Endothelial cell of umbilical vein (primary cell): ENCODE measurements at regions not wholly inside any gene's neighbourhood (a gene's known extent, or its start where the extent isn't known, plus 50 kb on each side); places are given as distances from the start of the nearest gene placed in this dataset.
A peak's percentile ranks its signal among the peaks of the same experiment; 100 is the strongest.

Experiments used
- BruUV-seq: library from RNA; stranded (reverse); fragments of 400-500 nt; replicated peaks from 2 replicates; lab custom pipeline; 2021; lab: Mats Ljungman, UMichigan
- CTCF ChIA-PET: fragments of 300-600, 350-600 bp; sonication (Branson Sonifier 250); formaldehyde crosslinking; loops from one replicate; lab custom pipeline; 2021; ENCODE audit warnings: antibody characterized with exemption, inconsistent platforms; lab: Charles Lee
- POLR2A ChIA-PET: fragments of 300-600, 350-600 bp; sonication (Branson Sonifier 250); formaldehyde crosslinking; loops from one replicate; lab custom pipeline; 2021; ENCODE audit warnings: antibody characterized with exemption, inconsistent platforms; lab: Charles Lee
- DNase-seq: peaks from one replicate; pipeline ENCODE4 v3.0.0-alpha.2; 2011; ENCODE audit warnings: low read depth, low spot score
- FAIRE-seq: peaks from 2 replicates; lab custom pipeline; 2011; peaks lifted over from hg19 to GRCh38; lab: Jason Lieb, UNC
- H2AFZ ChIP-seq: 2 replicates; pipeline ENCODE4 v1.6.0; 2012; ENCODE audit warnings: low read depth, low read length, control low read depth, inconsistent platforms
- H3K27ac ChIP-seq: 2 replicates; pipeline ENCODE4 v1.5.1; 2011; ENCODE audit warnings: low read depth, mild to moderate bottlenecking, control low read depth, low read length, moderate library complexity; ENCODE audit not compliant: insufficient read depth
- H3K27me3 ChIP-seq, 2 experiments: 2 replicates each; pipeline versions ENCODE4 v1.6.0 to v1.6.1; 2011; ENCODE audit warnings: low read length in 2 of 2, mixed read lengths in 1 of 2; ENCODE audit not compliant: control insufficient read depth in 2 of 2, insufficient read depth in 2 of 2
- H3K36me3 ChIP-seq, 2 experiments: 2 replicates in 1 of 2; 3 replicates in 1 of 2; pipeline ENCODE4 v1.5.1; 2011; ENCODE audit warnings: low read length in 2 of 2, mild to moderate bottlenecking in 1 of 2, moderate library complexity in 1 of 2; ENCODE audit not compliant: control insufficient read depth in 2 of 2, insufficient read depth in 2 of 2; ENCODE audit errors: extremely low read depth in 1 of 2
- H3K4me1 ChIP-seq: 3 replicates; pipeline ENCODE4 v1.5.1; 2011; ENCODE audit warnings: mild to moderate bottlenecking, low read length; ENCODE audit not compliant: control insufficient read depth, insufficient read depth; ENCODE audit errors: extremely low read depth
- H3K4me2 ChIP-seq: 2 replicates; pipeline ENCODE4 v1.6.1; 2011; ENCODE audit warnings: low read length, control low read depth, mixed read lengths; ENCODE audit not compliant: insufficient read depth
- H3K4me3 ChIP-seq, 3 experiments: fragments of 200-600 bp in 1 of 3; sonication (generic), shearing (Covaris generic) in 1 of 3; replicated peaks in 1 of 3; 2 replicates each; pipeline ENCODE4 v1.5.1; 2011 to 2016; ENCODE audit warnings: control low read depth in 3 of 3, low read length in 3 of 3, mild to moderate bottlenecking in 2 of 3, inconsistent platforms in 1 of 3, low read depth in 1 of 3, moderate library complexity in 1 of 3; ENCODE audit not compliant: insufficient read depth in 1 of 3
- H3K79me2 ChIP-seq: 2 replicates; pipeline ENCODE4 v1.6.0; 2012; ENCODE audit warnings: low read length, inconsistent platforms; ENCODE audit not compliant: control insufficient read depth, insufficient read depth
- H3K9ac ChIP-seq: replicated peaks from 2 replicates; pipeline ENCODE3; 2011; ENCODE audit warnings: low read length, control low read depth; ENCODE audit not compliant: insufficient read depth; ENCODE audit errors: extremely low read depth
- H3K9me1 ChIP-seq: replicated peaks from 3 replicates; pipeline ENCODE4 v1.6.0; 2011; ENCODE audit warnings: mild to moderate bottlenecking, low read length; ENCODE audit not compliant: control insufficient read depth, insufficient read depth; ENCODE audit errors: extremely low read depth
- H3K9me3 ChIP-seq: replicated peaks from 2 replicates; pipeline ENCODE4 v1.5.1; 2012; ENCODE audit warnings: low read length, inconsistent platforms; ENCODE audit not compliant: control insufficient read depth, insufficient read depth
- H4K20me1 ChIP-seq: replicated peaks from 2 replicates; pipeline ENCODE3; 2011; ENCODE audit warnings: mild to moderate bottlenecking, low read length; ENCODE audit not compliant: control insufficient read depth, insufficient read depth; ENCODE audit errors: extremely low read depth
- EZH2 ChIP-seq: IDR thresholded peaks from 2 replicates; pipeline ENCODE4 v1.6.1; 2012; ENCODE audit warnings: borderline replicate concordance, low read depth, mild to moderate bottlenecking, moderate library complexity, low read length, inconsistent platforms; ENCODE audit not compliant: severe bottlenecking
- FOS ChIP-seq: IDR thresholded peaks from 2 replicates; pipeline ENCODE4 v1.6.1; 2011; ENCODE audit warnings: mild to moderate bottlenecking, low read length, moderate library complexity, borderline replicate concordance; ENCODE audit not compliant: insufficient read depth
- GATA2 ChIP-seq: IDR thresholded peaks from 2 replicates; pipeline ENCODE4 v1.7.0; 2011; ENCODE audit warnings: low read depth, mild to moderate bottlenecking, moderate library complexity, mixed read lengths, low read length; ENCODE audit not compliant: insufficient read length, insufficient read depth
- JUN ChIP-seq: IDR thresholded peaks from 2 replicates; pipeline ENCODE4 v1.6.1; 2011; ENCODE audit warnings: borderline replicate concordance, low read depth; ENCODE audit not compliant: insufficient read length, insufficient read depth
- MYC ChIP-seq: IDR thresholded peaks from one replicate; pipeline ENCODE4 v1.6.1; 2011; ENCODE audit warnings: mild to moderate bottlenecking, low read depth, low read length
- POLR2A ChIP-seq: IDR thresholded peaks from 2 replicates; pipeline ENCODE4 v1.6.1; 2012; ENCODE audit warnings: low read depth, mild to moderate bottlenecking, control low read depth, low read length
- POLR2AphosphoS5 ChIP-seq: IDR thresholded peaks from 2 replicates; pipeline ENCODE4 v1.6.1; 2012; ENCODE audit warnings: low read depth, mild to moderate bottlenecking, control low read depth, low read length, moderate library complexity; ENCODE audit not compliant: insufficient read depth
- dilution Hi-C: fragments of 300-500 bp; cut with MboI; formaldehyde crosslinking; loops from one replicate; pipeline ENCODE4 v1.15.0; 2019; ENCODE audit warnings: low sequenced_read_pairs; ENCODE audit not compliant: extremely low pct_ligation_motif_present
- intact Hi-C: fragments of 100-400 bp; cut with micrococcal nuclease; formaldehyde crosslinking; loops from one replicate; pipeline ENCODE4 v1.10.0; 2022
- TF ChIP-seq, protein P1 (sequence below): IDR thresholded peaks from 2 replicates; pipeline ENCODE4 v1.6.1; 2011; ENCODE audit not compliant: insufficient read depth, insufficient read length
- TF ChIP-seq, protein P2 (sequence below), 2 donors: IDR thresholded peaks; 1 replicate in 1 of 2; 2 replicates in 1 of 2; pipeline ENCODE4 v1.5.1; 2011; ENCODE audit warnings: low read length in 2 of 2, mild to moderate bottlenecking in 2 of 2, moderate library complexity in 2 of 2, control low read depth in 1 of 2, inconsistent platforms in 1 of 2, low read depth in 1 of 2; ENCODE audit not compliant: insufficient read depth in 1 of 2; ENCODE audit errors: extremely low read depth in 1 of 2

DNA sequence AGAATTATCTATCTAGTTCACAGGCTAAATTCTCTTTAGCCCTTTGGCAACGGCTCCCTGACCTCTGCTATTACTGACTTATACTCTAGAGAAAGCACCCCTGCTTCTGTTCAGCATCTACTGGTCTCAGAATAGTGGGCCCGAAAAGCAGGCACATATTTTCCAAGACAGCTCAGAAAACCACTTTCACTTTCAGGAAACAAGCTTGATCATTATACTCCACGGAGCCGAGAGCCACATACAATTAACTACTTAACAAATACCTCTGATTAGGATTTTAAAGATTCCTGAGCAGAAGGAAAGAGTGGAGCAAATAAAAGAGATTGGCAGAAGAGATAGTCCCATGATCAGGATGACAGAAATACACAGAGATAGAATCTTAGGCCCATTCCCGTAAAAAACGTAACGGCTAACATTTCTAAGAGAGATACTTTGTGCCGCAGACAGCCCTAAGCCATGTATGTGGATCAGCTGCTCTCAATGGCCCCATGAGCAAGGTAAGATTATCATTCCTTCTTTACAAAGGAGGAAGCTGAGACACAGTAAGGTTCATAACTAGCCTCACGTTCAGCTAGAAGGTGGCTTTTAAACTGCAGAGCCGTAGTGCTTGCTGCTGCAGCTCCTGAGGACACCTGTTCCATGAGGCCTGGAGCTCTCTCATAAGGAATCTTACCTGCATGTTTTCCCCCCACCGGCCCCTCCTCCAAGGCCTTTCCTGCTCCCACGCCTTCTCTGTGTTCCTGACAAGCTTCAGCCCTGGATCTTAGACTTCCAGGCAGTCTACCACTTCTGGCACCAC, 227.2 kb downstream of the FOXO1 start:
- peak; percentile 83 for DNase-seq
- H3K4me2 ChIP-seq, result peak overlapping the region; percentile 87
- no peaks in the 10 kb centered on the region for H3K79me2 ChIP-seq
- H3K9me3 ChIP-seq, result no peaks in the 10 kb centered on the region
- TSS peak; percentile 52 for BruUV-seq
- ChIA-PET CTCF (interaction anchor here (0.9 to 1.4 kb wide), 6 partner anchors 12 to 370 kb away, joined by 3 to 5 read pairs (median 4); no protein-coding TSS in a partner anchor), POLR2A (interaction anchor here (0.5 kb wide), 1 partner anchor 97 kb away, joined by 7 read pairs; no protein-coding TSS in a partner anchor)
- no peaks in the 10 kb centered on the region for H3K36me3 ChIP-seq
- no peaks in the 10 kb centered on the region for H3K9me1 ChIP-seq
- TF ChIP-seq, protein P1, sequence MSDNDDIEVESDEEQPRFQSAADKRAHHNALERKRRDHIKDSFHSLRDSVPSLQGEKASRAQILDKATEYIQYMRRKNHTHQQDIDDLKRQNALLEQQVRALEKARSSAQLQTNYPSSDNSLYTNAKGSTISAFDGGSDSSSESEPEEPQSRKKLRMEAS, result no peak
- TF ChIP-seq JUN (no peak), POLR2AphosphoS5 (no peak), FOS (no peak), MYC (no peak)
- peak overlapping the region; percentile 82 for H3K9ac ChIP-seq
- H3K27me3 ChIP-seq, result no peaks in the 10 kb centered on the region
- no peaks in the 10 kb centered on the region for H4K20me1 ChIP-seq
- H3K27ac ChIP-seq, result peak overlapping the region; percentile 86
- H2AFZ ChIP-seq, result peak overlapping the region; percentile 71
- H3K4me1 ChIP-seq, result peaks cover 44% of the 10 kb centered on the region
- FAIRE-seq, result no peak
- H3K4me3 ChIP-seq, result peak overlapping the region in 2 of 3 experiments; percentile 16 to 49
- dilution Hi-C loops, result no loop called here
- intact Hi-C loops, result loop anchor here (1.0 kb wide), 1 partner anchor 37 kb away; no protein-coding TSS in a partner anchor

DNA sequence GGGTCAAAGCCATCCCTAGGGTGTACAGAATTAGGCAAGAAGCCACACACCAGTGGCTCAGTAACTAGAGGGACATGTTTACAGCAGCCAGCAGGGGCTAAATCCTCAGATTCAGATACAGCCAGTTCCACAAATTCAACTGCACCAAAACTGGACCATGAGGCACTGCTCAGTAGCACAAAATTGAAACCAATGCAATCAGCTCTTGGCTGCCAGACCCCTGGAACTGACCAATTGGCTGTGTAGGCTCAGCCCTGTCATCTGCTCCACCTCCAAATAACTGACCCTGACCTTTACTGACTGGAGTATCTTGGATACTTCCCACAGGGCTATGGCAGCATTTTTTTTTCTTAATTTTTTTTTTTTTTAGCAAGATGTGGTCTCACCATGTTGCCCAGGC, 226.5 kb downstream of the FOXO1 start:
- Histone ChIP-seq H3K4me2 (no peak overlapping the region), H3K79me2 (no peaks in the 10 kb centered on the region), H3K27ac (peak overlapping the region; percentile 86), H3K36me3 (no peaks in the 10 kb centered on the region), H3K9me1 (no peaks in the 10 kb centered on the region), H2AFZ (peak overlapping the region; percentile 71), H3K9ac (no peak overlapping the region), H3K27me3 (no peaks in the 10 kb centered on the region), H4K20me1 (no peaks in the 10 kb centered on the region), H3K9me3 (no peaks in the 10 kb centered on the region), H3K4me1 (peaks cover 49% of the 10 kb centered on the region), H3K4me3 (no peak overlapping the region)
- no peak for TF ChIP-seq FOS
- no peak for TF ChIP-seq POLR2A
- TF ChIP-seq JUN, result no peak
- TF ChIP-seq, protein P1, result no peak
- no peak for TF ChIP-seq GATA2
- TF ChIP-seq, protein P2, sequence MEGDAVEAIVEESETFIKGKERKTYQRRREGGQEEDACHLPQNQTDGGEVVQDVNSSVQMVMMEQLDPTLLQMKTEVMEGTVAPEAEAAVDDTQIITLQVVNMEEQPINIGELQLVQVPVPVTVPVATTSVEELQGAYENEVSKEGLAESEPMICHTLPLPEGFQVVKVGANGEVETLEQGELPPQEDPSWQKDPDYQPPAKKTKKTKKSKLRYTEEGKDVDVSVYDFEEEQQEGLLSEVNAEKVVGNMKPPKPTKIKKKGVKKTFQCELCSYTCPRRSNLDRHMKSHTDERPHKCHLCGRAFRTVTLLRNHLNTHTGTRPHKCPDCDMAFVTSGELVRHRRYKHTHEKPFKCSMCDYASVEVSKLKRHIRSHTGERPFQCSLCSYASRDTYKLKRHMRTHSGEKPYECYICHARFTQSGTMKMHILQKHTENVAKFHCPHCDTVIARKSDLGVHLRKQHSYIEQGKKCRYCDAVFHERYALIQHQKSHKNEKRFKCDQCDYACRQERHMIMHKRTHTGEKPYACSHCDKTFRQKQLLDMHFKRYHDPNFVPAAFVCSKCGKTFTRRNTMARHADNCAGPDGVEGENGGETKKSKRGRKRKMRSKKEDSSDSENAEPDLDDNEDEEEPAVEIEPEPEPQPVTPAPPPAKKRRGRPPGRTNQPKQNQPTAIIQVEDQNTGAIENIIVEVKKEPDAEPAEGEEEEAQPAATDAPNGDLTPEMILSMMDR (IDR thresholded peaks at IDR 0.05; ENCODE audit: extremely low read depth in 1 of 2, insufficient read depth in 1 of 2, low read depth in 1 of 2, low read length in 2 of 2), result no peak
- no peak for TF ChIP-seq MYC
- TF ChIP-seq EZH2, result no peak
- FAIRE-seq (no peak), DNase-seq (no peak)
- CTCF ChIA-PET, result interaction anchor here (0.9 to 1.3 kb wide), 4 partner anchors 12 to 243 kb away, joined by 3 to 4 read pairs (median 4); no protein-coding TSS in a partner anchor
- BruUV-seq, result no TSS peak
- POLR2A ChIA-PET, result no interaction called here
- dilution Hi-C loops (no loop called here), intact Hi-C loops (loop anchor here (10.0 kb wide), 1 partner anchor 755 kb away; no protein-coding TSS in a partner anchor)
